ENCODE measurements at regions not wholly inside any gene's neighbourhood (a gene's known extent, or its start where the extent isn't known, plus 50 kb on each side); places are given as distances from the start of the nearest gene placed in this dataset.

GRCh38 chr17:71029246-71029645 is 859.9 kb downstream of the KCNJ2 start:
- TF ChIP-seq CTCF (conservative IDR thresholded peaks at IDR 0.05) (no peak), EZH2 (IDR thresholded peaks at IDR 0.05; ENCODE audit: low read depth) (no peak)

All from PC-9 (cell line).